PC-9 (cell line): ENCODE measurements at regions not wholly inside any gene's neighbourhood (a gene's known extent, or its start where the extent isn't known, plus 50 kb on each side); places are given as distances from the start of the nearest gene placed in this dataset.

ENCODE experiments used
- BruUV-seq: library from RNA; stranded (reverse); fragments of 400-500 nt; replicated peaks from 2 replicates; lab custom pipeline; 2021; lab: Mats Ljungman, UMichigan
- CTCF ChIA-PET: fragments of 300-600 bp; sonication (Branson Sonifier 250); formaldehyde crosslinking; loops from one replicate; lab custom pipeline; 2022; ENCODE audit warnings: antibody characterized with exemption; lab: Charles Lee
- POLR2A ChIA-PET: fragments of 300-600 bp; sonication (Branson Sonifier 250); formaldehyde crosslinking; loops from one replicate; lab custom pipeline; 2022; ENCODE audit warnings: antibody characterized with exemption; ENCODE audit not compliant: unreplicated experiment; lab: Charles Lee
- DNase-seq, 2 experiments: peaks; one replicate each; pipeline versions ENCODE4 v3.0.0 to v3.0.0-alpha.2; 2015 to 2022; ENCODE audit warnings: mixed read lengths in 1 of 2
- H2AFZ ChIP-seq: fragments of 200-600 bp; sonication (generic); 2 replicates; pipeline ENCODE4 v1.8.1; 2017; ENCODE audit warnings: antibody characterized with exemption
- H3F3A ChIP-seq: fragments of 200-600 bp; sonication (generic); 2 replicates; pipeline ENCODE4 v1.8.1; 2017; ENCODE audit warnings: antibody characterized with exemption, mild to moderate bottlenecking, low read depth; ENCODE audit not compliant: insufficient read depth
- H3K27ac ChIP-seq: fragments of 200-600 bp; sonication (generic); 2 replicates; pipeline ENCODE4 v1.6.1; 2016; ENCODE audit warnings: mixed run types
- H3K27me3 ChIP-seq: fragments of 200-600 bp; sonication (generic); 2 replicates; pipeline ENCODE4 v1.6.1; 2016; ENCODE audit warnings: low read depth, mixed run types; ENCODE audit not compliant: insufficient read depth
- H3K36me3 ChIP-seq: fragments of 200-600 bp; sonication (generic); 2 replicates; pipeline ENCODE4 v1.6.1; 2016; ENCODE audit warnings: low read depth, mixed run types
- H3K4me1 ChIP-seq: fragments of 200-600 bp; sonication (generic); replicated peaks from 2 replicates; pipeline ENCODE4 v1.6.1; 2016; ENCODE audit warnings: mixed run types; ENCODE audit not compliant: insufficient read depth
- H3K4me2 ChIP-seq: fragments of 200-600 bp; sonication (generic); 2 replicates; pipeline ENCODE4 v1.6.1; 2017; ENCODE audit warnings: mixed run types
- H3K4me3 ChIP-seq: fragments of 200-600 bp; sonication (generic); 2 replicates; pipeline ENCODE4 v1.6.1; 2016; ENCODE audit warnings: mixed run types
- H3K79me2 ChIP-seq: fragments of 200-600 bp; sonication (generic); 2 replicates; pipeline ENCODE4 v1.6.1; 2017; ENCODE audit warnings: low read depth, mixed run types
- H3K9me2 ChIP-seq: fragments of 200-600 bp; sonication (generic); 2 replicates; pipeline ENCODE4 v1.8.1; 2017; ENCODE audit warnings: mild to moderate bottlenecking; ENCODE audit not compliant: insufficient read depth
- H3K9me3 ChIP-seq: fragments of 200-600 bp; sonication (generic); 2 replicates; pipeline ENCODE4 v1.8.1; 2016; ENCODE audit warnings: low read depth; ENCODE audit not compliant: insufficient read depth
- H4K20me1 ChIP-seq: fragments of 200-600 bp; sonication (generic); 2 replicates; pipeline ENCODE4 v1.8.1; 2017; ENCODE audit not compliant: insufficient read depth
- CTCF ChIP-seq: fragments of 200-600 bp; sonication (generic); conservative IDR thresholded peaks from 2 replicates; pipeline ENCODE4 v1.6.1; 2017; ENCODE audit warnings: mixed run types, antibody characterized with exemption, mild to moderate bottlenecking, moderate library complexity
- EZH2 ChIP-seq: fragments of 200-600 bp; sonication (generic); IDR thresholded peaks from 2 replicates; pipeline ENCODE4 v1.8.0; 2017; ENCODE audit warnings: antibody characterized with exemption, low read depth
- intact Hi-C: fragments of 100-400 bp; cut with micrococcal nuclease; formaldehyde crosslinking; loops from one replicate; pipeline ENCODE4 v1.10.0; 2022; ENCODE audit not compliant: unreplicated experiment

- intact Hi-C loops, result no loop called here
- H2AFZ ChIP-seq, result no peak overlapping the region
- H3K4me3 ChIP-seq, result no peak overlapping the region
- H4K20me1 ChIP-seq, result no peaks in the 10 kb centered on the region
- no peaks in the 10 kb centered on the region for H3K36me3 ChIP-seq
- ChIA-PET CTCF (interaction anchor here (0.6 kb wide), 1 partner anchor 120 kb away, joined by 3 read pairs; no protein-coding TSS in a partner anchor), POLR2A (no interaction called here)
- H3K4me1 ChIP-seq, result no peaks in the 10 kb centered on the region
- BruUV-seq, result no TSS peak
- no peaks in the 10 kb centered on the region for H3K79me2 ChIP-seq
- TF ChIP-seq EZH2 (no peak), CTCF (no peak)
- no peak overlapping the region for H3K4me2 ChIP-seq
- H3K9me2 ChIP-seq, result no peaks in the 10 kb centered on the region
- no peaks in the 10 kb centered on the region for H3K27me3 ChIP-seq
- no peaks in the 10 kb centered on the region for H3F3A ChIP-seq
- no peak for DNase-seq
- H3K9me3 ChIP-seq, result no peaks in the 10 kb centered on the region
- no peak overlapping the region for H3K27ac ChIP-seq
These were observed 231.2 kb downstream of the ATP23 start for GRCh38 chr12:58172433-58173073.

GRCh38 chr12:58174316-58174715 lies 232.9 kb downstream of the ATP23 start:
- H3F3A ChIP-seq, result no peaks in the 10 kb centered on the region
- CTCF ChIA-PET, result interaction anchor here (0.6 kb wide), 1 partner anchor 74 kb away, joined by 3 read pairs; no protein-coding TSS in a partner anchor
- no peak for DNase-seq
- intact Hi-C loops, result no loop called here
- no peak overlapping the region for H3K4me3 ChIP-seq
- no peaks in the 10 kb centered on the region for H3K9me3 ChIP-seq
- H3K9me2 ChIP-seq, result no peaks in the 10 kb centered on the region
- no peak overlapping the region for H3K4me2 ChIP-seq
- H4K20me1 ChIP-seq, result no peaks in the 10 kb centered on the region
- POLR2A ChIA-PET, result no interaction called here
- BruUV-seq, result no TSS peak
- TF ChIP-seq CTCF (no peak), EZH2 (no peak)
- H3K27ac ChIP-seq, result no peak overlapping the region
- no peaks in the 10 kb centered on the region for H3K4me1 ChIP-seq
- H2AFZ ChIP-seq, result no peak overlapping the region
- no peaks in the 10 kb centered on the region for H3K79me2 ChIP-seq
- no peaks in the 10 kb centered on the region for H3K36me3 ChIP-seq
- H3K27me3 ChIP-seq, result no peaks in the 10 kb centered on the region

- DNase-seq, result peak in 1 of 2 experiments; percentile 5
- intact Hi-C loops, result no loop called here
- POLR2A ChIA-PET, result interaction anchor here (0.6 kb wide), 1 partner anchor 19 kb away, joined by 3 read pairs; no protein-coding TSS in a partner anchor
- Histone ChIP-seq H3K27me3 (no peaks in the 10 kb centered on the region), H3K9me3 (no peaks in the 10 kb centered on the region), H3F3A (no peaks in the 10 kb centered on the region), H3K79me2 (no peaks in the 10 kb centered on the region), H3K36me3 (no peaks in the 10 kb centered on the region), H2AFZ (no peak overlapping the region), H3K9me2 (no peaks in the 10 kb centered on the region), H3K4me2 (no peak overlapping the region), H3K27ac (no peak overlapping the region), H3K4me3 (no peak overlapping the region), H4K20me1 (no peaks in the 10 kb centered on the region), H3K4me1 (no peaks in the 10 kb centered on the region)
- TF ChIP-seq EZH2, result no peak
- peak; percentile 56 for TF ChIP-seq CTCF
- no TSS peak for BruUV-seq
- CTCF ChIA-PET, result interaction anchor here (0.6 kb wide), 1 partner anchor 112 kb away, joined by 3 read pairs; no protein-coding TSS in a partner anchor
These were observed 235.0 kb downstream of the ATP23 start for GRCh38 chr12:58176296-58176869.
